ENCODE measurements at regions not wholly inside any gene's neighbourhood (a gene's known extent, or its start where the extent isn't known, plus 50 kb on each side); places are given as distances from the start of the nearest gene placed in this dataset.
"Not testable (repeated sequence)": the region's sequence is repeated elsewhere in the genome, so short reads cannot be mapped to it uniquely, and the experiment has no call there.

- not testable (repeated sequence) for DNase-seq (ENCODE audit: low spot score); FAIRE-seq
Measured at GRCh38 chr13:46467694-46468093, 80.6 kb upstream of the RUBCNL start.

GRCh38 chr13:46466074-46466473, 79.0 kb upstream of the RUBCNL start:
- not testable (repeated sequence) for FAIRE-seq; DNase-seq (ENCODE audit: low spot score)

GRCh38 chr13:46463719-46464118, 76.7 kb upstream of the RUBCNL start:
- DNase-seq (ENCODE audit: low spot score): no peak
- no peak for FAIRE-seq

DNA sequence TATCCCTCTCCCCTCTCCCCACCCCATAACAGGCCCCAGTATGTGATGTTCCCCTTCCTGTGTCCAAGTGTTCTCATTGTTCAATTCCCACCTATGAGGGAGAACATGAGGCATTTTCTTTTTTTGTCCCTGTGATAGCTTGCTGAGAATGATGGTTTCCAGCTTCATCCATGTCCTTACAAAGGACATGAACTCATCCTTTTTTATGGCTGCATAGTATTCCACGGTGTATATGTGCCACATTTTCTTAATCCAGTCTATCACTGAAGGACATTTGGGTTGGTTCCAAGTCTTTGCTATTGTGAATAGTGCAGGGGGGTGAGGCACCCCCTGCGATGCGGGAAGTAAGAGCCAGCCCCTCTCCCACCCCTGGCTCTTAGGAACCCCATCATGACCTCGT, 73.2 kb upstream of the RUBCNL start:
- not testable (repeated sequence) for DNase-seq (ENCODE audit: low spot score); FAIRE-seq

GRCh38 chr13:46457255-46457654, 70.2 kb upstream of the RUBCNL start:
- not testable (repeated sequence) for FAIRE-seq; DNase-seq (ENCODE audit: low spot score)

DNA sequence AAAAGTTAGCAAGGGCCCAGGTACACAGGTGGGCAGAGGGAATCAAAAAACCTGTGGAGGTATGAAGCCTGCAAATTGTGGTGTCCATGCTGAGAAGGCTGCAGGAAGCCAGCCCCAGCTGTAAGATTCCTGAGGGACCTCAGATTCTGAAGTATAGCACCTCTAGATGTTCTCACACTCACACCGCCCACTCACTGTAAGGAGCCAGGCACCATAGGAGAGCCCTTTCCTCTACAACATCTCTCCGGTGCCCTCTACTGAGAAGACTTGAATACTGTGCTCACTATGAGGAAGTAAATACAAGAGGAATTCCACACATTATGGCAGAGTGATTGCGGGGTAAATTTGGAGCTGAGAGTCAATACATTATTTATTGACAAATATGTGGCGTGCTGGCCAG, 68.9 kb upstream of the RUBCNL start:
- DNase-seq (ENCODE audit: low spot score): peak; percentile 13
- FAIRE-seq: not testable (repeated sequence)

- not testable (repeated sequence) for DNase-seq (ENCODE audit: low spot score); FAIRE-seq
Measured at GRCh38 chr13:46451145-46451544, 64.1 kb upstream of the RUBCNL start.

DNA sequence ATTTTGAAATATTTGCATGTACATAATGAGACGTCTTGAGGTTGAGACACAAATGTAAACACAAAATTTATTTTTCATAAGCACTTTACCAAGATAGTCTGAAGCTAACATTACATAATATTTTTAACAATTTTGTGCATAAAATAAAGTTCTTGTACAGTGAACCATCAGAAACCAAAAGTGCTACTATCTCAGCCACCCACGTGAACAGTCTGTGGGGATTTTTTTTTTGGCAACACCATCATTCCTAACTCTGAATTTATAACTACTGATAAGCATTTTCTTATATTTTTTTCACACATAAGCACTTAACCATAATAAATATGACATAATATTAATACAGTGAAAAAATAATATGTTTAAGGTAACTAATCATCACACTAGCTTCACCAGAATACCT, 62.9 kb upstream of the RUBCNL start:
- not testable (repeated sequence) for DNase-seq (ENCODE audit: low spot score)

GRCh38 chr13:46448148-46448547, 61.1 kb upstream of the RUBCNL start:
- DNase-seq (ENCODE audit: low spot score): not testable (repeated sequence)
- peak; percentile 14 for FAIRE-seq

More for the DNA sequence above, 62.9 kb upstream of the RUBCNL start:
- not testable (repeated sequence) for FAIRE-seq

- DNase-seq (ENCODE audit: low spot score); FAIRE-seq: not testable (repeated sequence)
Measured at GRCh38 chr13:46437808-46438404, 50.9 kb upstream of the RUBCNL start.
